ENCODE measurements at regions not wholly inside any gene's neighbourhood (a gene's known extent, or its start where the extent isn't known, plus 50 kb on each side); places are given as distances from the start of the nearest gene placed in this dataset.

GRCh38 chr18:73879328-73879727 lies 268.3 kb downstream of the FBXO15 start:
- no peak for TF ChIP-seq SP1 (IDR thresholded peaks at IDR 0.05)
- no peak for TF ChIP-seq CTCF (IDR thresholded peaks at IDR 0.05; ENCODE audit: low read depth, low read length, missing input control)
- no peak for TF ChIP-seq TAF1 (conservative IDR thresholded peaks at IDR 0.05)
- no peak for TF ChIP-seq ATF3 (IDR thresholded peaks at IDR 0.05)
- TF ChIP-seq REST (IDR thresholded peaks at IDR 0.05) = no peak
- TF ChIP-seq EGR1 (IDR thresholded peaks at IDR 0.05; ENCODE audit: low read depth in 2 of 2) = no peak
- TF ChIP-seq FOXA1 (IDR thresholded peaks at IDR 0.05) = no peak
- TF ChIP-seq GABPA (IDR thresholded peaks at IDR 0.05 in 1 of 2, conservative IDR thresholded peaks at IDR 0.05 in 1 of 2) = no peak
- TF ChIP-seq MAX (IDR thresholded peaks at IDR 0.05) = no peak
- no peak for TF ChIP-seq RAD21 (IDR thresholded peaks at IDR 0.05)
- TF ChIP-seq FOXA2 (IDR thresholded peaks at IDR 0.05) = no peak
- no peak for TF ChIP-seq YY1 (IDR thresholded peaks at IDR 0.05)
- TF ChIP-seq ZBTB33 (IDR thresholded peaks at IDR 0.05) = no peak

Measured in liver (tissue), 3 donors.